Brain microvascular endothelial cell (primary cell): ENCODE measurements at regions not wholly inside any gene's neighbourhood (a gene's known extent, or its start where the extent isn't known, plus 50 kb on each side); places are given as distances from the start of the nearest gene placed in this dataset.

Source experiments
- DNase-seq: peaks from one replicate; pipeline ENCODE4 v3.0.0-alpha.2; 2020
- H3K27ac ChIP-seq: fragments of 250-450 bp; sonication (Bioruptor Pico); 2 replicates; pipeline ENCODE4 v1.5.1; 2020; ENCODE audit warnings: mild to moderate bottlenecking, moderate library complexity
- H3K27me3 ChIP-seq: fragments of 250-450 bp; sonication (Bioruptor Pico); replicated peaks from 2 replicates; pipeline ENCODE4 v1.5.1; 2020; ENCODE audit warnings: mild to moderate bottlenecking
- H3K36me3 ChIP-seq: fragments of 250-450 bp; sonication (Bioruptor Pico); replicated peaks from 2 replicates; pipeline ENCODE4 v1.5.1; 2020; ENCODE audit warnings: mild to moderate bottlenecking
- H3K4me3 ChIP-seq: 2 replicates; pipeline ENCODE4 v1.5.1; 2011; ENCODE audit warnings: low read depth, mild to moderate bottlenecking, control low read depth, low read length, moderate library complexity
- in situ Hi-C: cut with HindIII; loops from 2 replicates; pipeline ENCODE4 v1.10.0; 2017; ENCODE audit warnings: low sequenced_read_pairs, low pct_ligation_motif_present
- TF ChIP-seq, protein P1 (sequence below): IDR thresholded peaks from 2 replicates; pipeline ENCODE4 v1.5.1; 2011; ENCODE audit warnings: low read depth, mild to moderate bottlenecking, moderate library complexity, low read length, control low read depth, inconsistent platforms; ENCODE audit errors: missing control alignments

DNA sequence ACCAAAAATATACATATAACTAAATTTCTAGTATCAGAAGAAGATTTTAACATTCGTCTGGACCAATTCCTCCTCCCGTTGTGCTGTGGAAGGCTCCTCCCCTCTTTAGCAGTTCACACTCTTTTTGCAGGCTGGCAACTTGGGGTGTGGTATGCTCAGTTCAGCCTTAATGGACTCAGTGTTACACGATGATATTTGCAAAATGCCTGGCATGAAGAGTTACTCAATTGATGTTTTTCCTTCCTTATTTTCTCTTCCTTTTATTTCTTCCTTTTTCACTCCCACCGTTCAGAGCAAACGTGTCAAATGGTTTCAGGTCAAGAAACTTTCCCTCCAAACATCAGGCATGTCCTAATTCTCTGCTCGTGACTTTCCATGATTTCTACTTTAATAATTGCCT lies 248.3 kb downstream of the PHF14 start:
- Histone ChIP-seq H3K27ac (no peak overlapping the region), H3K36me3 (no peaks in the 10 kb centered on the region), H3K4me3 (no peak overlapping the region), H3K27me3 (no peaks in the 10 kb centered on the region)
- no peak for DNase-seq
- in situ Hi-C loops = no loop called here
- TF ChIP-seq, protein P1, sequence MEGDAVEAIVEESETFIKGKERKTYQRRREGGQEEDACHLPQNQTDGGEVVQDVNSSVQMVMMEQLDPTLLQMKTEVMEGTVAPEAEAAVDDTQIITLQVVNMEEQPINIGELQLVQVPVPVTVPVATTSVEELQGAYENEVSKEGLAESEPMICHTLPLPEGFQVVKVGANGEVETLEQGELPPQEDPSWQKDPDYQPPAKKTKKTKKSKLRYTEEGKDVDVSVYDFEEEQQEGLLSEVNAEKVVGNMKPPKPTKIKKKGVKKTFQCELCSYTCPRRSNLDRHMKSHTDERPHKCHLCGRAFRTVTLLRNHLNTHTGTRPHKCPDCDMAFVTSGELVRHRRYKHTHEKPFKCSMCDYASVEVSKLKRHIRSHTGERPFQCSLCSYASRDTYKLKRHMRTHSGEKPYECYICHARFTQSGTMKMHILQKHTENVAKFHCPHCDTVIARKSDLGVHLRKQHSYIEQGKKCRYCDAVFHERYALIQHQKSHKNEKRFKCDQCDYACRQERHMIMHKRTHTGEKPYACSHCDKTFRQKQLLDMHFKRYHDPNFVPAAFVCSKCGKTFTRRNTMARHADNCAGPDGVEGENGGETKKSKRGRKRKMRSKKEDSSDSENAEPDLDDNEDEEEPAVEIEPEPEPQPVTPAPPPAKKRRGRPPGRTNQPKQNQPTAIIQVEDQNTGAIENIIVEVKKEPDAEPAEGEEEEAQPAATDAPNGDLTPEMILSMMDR = no peak

- in situ Hi-C loops = no loop called here
- TF ChIP-seq, protein P1 = no peak
- Histone ChIP-seq H3K27me3 (no peaks in the 10 kb centered on the region), H3K36me3 (no peaks in the 10 kb centered on the region), H3K4me3 (no peak overlapping the region), H3K27ac (no peak overlapping the region)
- DNase-seq = no peak
Observed at GRCh38 chr7:11224535-11224934, 250.9 kb downstream of the PHF14 start.

DNA sequence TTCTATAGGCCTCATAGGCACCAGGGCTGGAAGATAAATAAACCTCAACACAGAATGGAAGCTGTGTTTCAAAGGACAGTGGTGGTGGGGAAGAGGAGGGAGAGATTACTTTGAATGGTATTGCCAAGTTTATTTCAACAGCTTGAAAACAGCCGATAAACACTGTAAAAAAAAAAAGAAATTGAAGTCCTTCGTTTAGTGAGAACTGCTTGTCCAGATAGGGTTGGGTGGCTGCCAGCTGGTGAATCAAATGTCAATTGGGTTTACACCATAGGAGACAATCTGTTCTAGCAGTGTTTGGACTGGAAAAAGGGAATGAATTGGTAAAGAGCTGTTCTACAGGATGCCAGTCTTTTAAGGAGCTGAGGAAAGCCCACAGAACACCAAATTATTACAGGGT lies 254.8 kb downstream of the PHF14 start:
- Histone ChIP-seq H3K4me3 (no peak overlapping the region), H3K27ac (no peak overlapping the region), H3K27me3 (no peaks in the 10 kb centered on the region), H3K36me3 (no peaks in the 10 kb centered on the region)
- DNase-seq = peak; percentile 54
- TF ChIP-seq, protein P1 = no peak
- in situ Hi-C loops = no loop called here

DNA sequence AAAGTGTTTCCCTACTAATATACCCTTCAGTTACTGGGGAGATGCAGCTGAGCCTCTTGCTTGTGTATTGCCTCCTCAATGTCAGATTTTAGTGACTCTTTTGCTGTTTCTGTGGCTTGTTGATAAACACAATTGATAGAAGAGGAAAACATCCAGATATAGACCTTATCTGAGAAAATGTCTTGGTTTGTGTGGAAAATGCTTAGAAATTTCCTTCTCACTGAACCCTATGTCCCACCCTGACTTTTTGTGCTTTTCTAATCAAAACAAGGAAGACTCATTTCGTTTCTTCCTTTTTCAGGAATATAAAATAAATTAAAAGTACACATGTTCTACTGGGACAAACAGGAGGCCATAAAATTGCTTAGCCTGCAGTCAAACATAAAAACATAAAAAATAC lies 257.5 kb downstream of the PHF14 start:
- no peaks in the 10 kb centered on the region for H3K36me3 ChIP-seq
- in situ Hi-C loops = no loop called here
- H3K27me3 ChIP-seq = no peaks in the 10 kb centered on the region
- TF ChIP-seq, protein P1 = no peak
- DNase-seq = no peak
- H3K27ac ChIP-seq = no peak overlapping the region
- no peak overlapping the region for H3K4me3 ChIP-seq

GRCh38 chr7:11232462-11232861 lies 258.8 kb downstream of the PHF14 start:
- TF ChIP-seq, protein P1 = no peak
- in situ Hi-C loops = no loop called here

DNA sequence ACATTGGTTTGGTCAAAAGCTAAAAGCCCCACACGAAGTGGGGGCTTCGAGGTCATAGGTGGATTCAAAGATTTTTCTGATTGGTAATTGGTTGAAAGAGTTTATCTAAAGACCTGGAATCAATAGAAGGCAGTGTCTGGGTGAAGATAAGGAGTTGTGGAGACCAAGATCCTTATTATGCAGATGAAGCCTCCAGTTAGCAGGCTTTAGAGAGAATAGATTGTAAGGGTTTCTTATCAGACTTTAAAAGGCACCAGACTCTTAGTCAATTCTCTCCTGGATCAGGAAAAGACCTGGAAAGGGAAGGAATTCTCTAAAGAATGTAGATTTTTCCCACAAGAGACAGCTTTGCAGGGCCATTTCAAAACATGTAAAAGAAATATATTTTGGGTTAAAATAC lies 260.2 kb downstream of the PHF14 start:
- in situ Hi-C loops = no loop called here
- no peaks in the 10 kb centered on the region for H3K36me3 ChIP-seq
- H3K27me3 ChIP-seq = no peaks in the 10 kb centered on the region
- DNase-seq = no peak
- H3K27ac ChIP-seq = no peak overlapping the region
- TF ChIP-seq, protein P1 = no peak
- no peak overlapping the region for H3K4me3 ChIP-seq

More at GRCh38 chr7:11232462-11232861, 258.8 kb downstream of the PHF14 start:
- Histone ChIP-seq H3K4me3 (no peak overlapping the region), H3K27me3 (no peaks in the 10 kb centered on the region), H3K36me3 (no peaks in the 10 kb centered on the region), H3K27ac (no peak overlapping the region)
- DNase-seq = peak; percentile 73
